ENCODE measurements at regions not wholly inside any gene's neighbourhood (a gene's known extent, or its start where the extent isn't known, plus 50 kb on each side); places are given as distances from the start of the nearest gene placed in this dataset.

GRCh38 chr12:91687052-91688017 lies 458.3 kb downstream of the BTG1 start:
- TF ChIP-seq POLR2A (IDR thresholded peaks at IDR 0.05; ENCODE audit: low read depth, low read length) (no peak), POLR2AphosphoS5 (IDR thresholded peaks at IDR 0.05; ENCODE audit: low read depth, low read length) (no peak), PAX5 (IDR thresholded peaks at IDR 0.05; ENCODE audit: insufficient read depth, low read length, severe bottlenecking) (no peak), POU2F2 (IDR thresholded peaks at IDR 0.05; ENCODE audit: low read depth, low read length) (no peak), TAF1 (IDR thresholded peaks at IDR 0.05; ENCODE audit: low read depth, low read length) (no peak)

Measured in GM12891 (cell line).